Trophoblast cell (in vitro differentiated cells and primary cell): ENCODE measurements at regions not wholly inside any gene's neighbourhood (a gene's known extent, or its start where the extent isn't known, plus 50 kb on each side); places are given as distances from the start of the nearest gene placed in this dataset.
"Not testable (repeated sequence)": the region's sequence is repeated elsewhere in the genome, so short reads cannot be mapped to it uniquely, and the experiment has no call there.

Experiments used
- DNase-seq, 2 donors: peaks; one replicate each; pipeline ENCODE4 v3.0.0-alpha.2; 2016
- H2AFZ ChIP-seq: 2 replicates; pipeline ENCODE4 v1.6.1; 2013; ENCODE audit warnings: low read length, moderate library complexity, mild to moderate bottlenecking; ENCODE audit not compliant: insufficient read depth, poor library complexity
- H2AK5ac ChIP-seq: 2 replicates; pipeline ENCODE4 v1.6.1; 2013; ENCODE audit warnings: mild to moderate bottlenecking, low read length
- H2BK120ac ChIP-seq: 2 replicates; pipeline ENCODE4 v1.6.1; 2013; ENCODE audit warnings: low read length, mild to moderate bottlenecking, moderate library complexity; ENCODE audit not compliant: insufficient read depth, poor library complexity
- H2BK12ac ChIP-seq: 2 replicates; pipeline ENCODE4 v1.6.1; 2013; ENCODE audit warnings: mild to moderate bottlenecking, low read length, moderate library complexity
- H2BK5ac ChIP-seq: 2 replicates; pipeline ENCODE4 v1.6.1; 2013; ENCODE audit warnings: low read length, low read depth, moderate library complexity, mild to moderate bottlenecking; ENCODE audit not compliant: poor library complexity
- H3K14ac ChIP-seq: 2 replicates; pipeline ENCODE4 v1.6.1; 2013; ENCODE audit warnings: mild to moderate bottlenecking, low read length
- H3K18ac ChIP-seq: 2 replicates; pipeline ENCODE4 v1.6.1; 2013; ENCODE audit warnings: mild to moderate bottlenecking, low read length
- H3K23ac ChIP-seq: 2 replicates; pipeline ENCODE4 v1.6.1; 2013; ENCODE audit warnings: low read length
- H3K27ac ChIP-seq: 2 replicates; pipeline ENCODE4 v1.5.1; 2013; ENCODE audit warnings: low read depth, mild to moderate bottlenecking, inconsistent platforms, low read length, moderate library complexity
- H3K27me3 ChIP-seq: 2 replicates; pipeline ENCODE4 v1.6.1; 2013; ENCODE audit warnings: inconsistent platforms, mild to moderate bottlenecking, low read length, moderate library complexity; ENCODE audit not compliant: insufficient read depth
- H3K36me3 ChIP-seq, 2 experiments: 1 replicate in 1 of 2; 2 replicates in 1 of 2; pipeline ENCODE4 v1.6.1; 2013; ENCODE audit warnings: low read length in 2 of 2, mild to moderate bottlenecking in 2 of 2, moderate library complexity in 1 of 2; ENCODE audit not compliant: insufficient read depth in 2 of 2, control insufficient read depth in 1 of 2
- H3K4ac ChIP-seq: 2 replicates; pipeline ENCODE4 v1.6.1; 2013; ENCODE audit warnings: low read depth, mild to moderate bottlenecking, low read length, moderate library complexity
- H3K4me1 ChIP-seq, 2 experiments: 1 replicate in 1 of 2; 2 replicates in 1 of 2; pipeline ENCODE4 v1.6.1; 2013; ENCODE audit warnings: low read length in 2 of 2, mild to moderate bottlenecking in 2 of 2, moderate library complexity in 1 of 2; ENCODE audit not compliant: insufficient read depth in 2 of 2, control insufficient read depth in 1 of 2
- H3K4me2 ChIP-seq: 2 replicates; pipeline ENCODE4 v1.6.1; 2013; ENCODE audit warnings: inconsistent platforms, mild to moderate bottlenecking, low read length, moderate library complexity
- H3K4me3 ChIP-seq: 2 replicates; pipeline ENCODE4 v1.5.1; 2013; ENCODE audit warnings: mild to moderate bottlenecking, low read depth, low read length, inconsistent platforms
- H3K79me1 ChIP-seq: one replicate; pipeline ENCODE4 v1.6.1; 2013; ENCODE audit warnings: low read length
- H3K79me2 ChIP-seq: 2 replicates; pipeline ENCODE4 v1.6.1; 2013; ENCODE audit warnings: low read length, mild to moderate bottlenecking; ENCODE audit not compliant: control insufficient read depth, insufficient read depth, poor library complexity
- H3K9ac ChIP-seq: 2 replicates; pipeline ENCODE4 v1.6.1; 2013; ENCODE audit warnings: mild to moderate bottlenecking, low read length
- H3K9me3 ChIP-seq: 2 replicates; pipeline ENCODE4 v1.6.1; 2013; ENCODE audit warnings: low read depth, mild to moderate bottlenecking, control low read depth, inconsistent platforms, low read length; ENCODE audit not compliant: insufficient read depth
- H4K12ac ChIP-seq: 2 replicates; pipeline ENCODE4 v1.6.1; 2013; ENCODE audit warnings: low read depth, mild to moderate bottlenecking, low read length, moderate library complexity
- H4K8ac ChIP-seq: 2 replicates; pipeline ENCODE4 v1.6.1; 2013; ENCODE audit warnings: low read depth, mild to moderate bottlenecking, low read length, moderate library complexity
- H4K91ac ChIP-seq: one replicate; pipeline ENCODE4 v1.6.1; 2013; ENCODE audit warnings: low read depth, mild to moderate bottlenecking, low read length, moderate library complexity
- WGBS: extraction: QIAGEN DNeasy Blood & Tissue Kit; methylation state at CpG from one replicate; pipeline ENCODE4 v1.1.7; 2013; ENCODE audit warnings: missing lambda C conversion rate; ENCODE audit not compliant: insufficient read length, insufficient coverage; ENCODE audit errors: extremely low coverage; 5-methylcytosine and 5-hydroxymethylcytosine counted together

DNA sequence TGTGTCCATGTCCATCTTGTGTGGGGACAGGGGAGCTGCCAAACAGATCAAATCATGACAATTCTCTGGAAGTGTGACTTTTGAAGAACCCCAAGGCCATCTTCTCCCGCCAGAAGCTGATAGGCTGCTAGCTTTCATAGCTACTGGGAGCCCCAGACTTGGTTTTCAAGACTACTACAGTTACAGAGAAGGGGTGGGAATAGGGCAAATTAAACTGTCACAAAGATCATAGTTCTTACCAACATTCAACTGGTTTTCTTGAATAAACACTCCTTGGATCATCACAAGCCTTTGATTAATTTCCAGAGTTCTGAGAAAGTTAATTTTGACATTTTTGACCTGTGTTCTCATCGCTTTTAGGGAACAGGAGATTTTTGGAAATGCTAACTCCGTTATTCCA lies 67.8 kb upstream of the FARP1 start:
- no CpG with 5 or more reads among the region's 3 CpGs for WGBS
- no peak overlapping the region for H4K12ac ChIP-seq
- no peak overlapping the region for H2AK5ac ChIP-seq
- no peaks in the 10 kb centered on the region for H3K36me3 ChIP-seq
- no peaks in the 10 kb centered on the region for H3K4me1 ChIP-seq
- no peak overlapping the region for H3K4me2 ChIP-seq
- DNase-seq = no peak
- H4K91ac ChIP-seq = no peak overlapping the region
- H3K18ac ChIP-seq = no peak overlapping the region
- no peak overlapping the region for H3K9ac ChIP-seq
- H3K79me2 ChIP-seq = no peaks in the 10 kb centered on the region
- H2AFZ ChIP-seq = no peak overlapping the region
- H3K79me1 ChIP-seq = no peaks in the 10 kb centered on the region
- H3K23ac ChIP-seq = no peak overlapping the region
- no peak overlapping the region for H3K4me3 ChIP-seq
- H3K27me3 ChIP-seq = no peaks in the 10 kb centered on the region
- H3K27ac ChIP-seq = no peak overlapping the region
- H2BK120ac ChIP-seq = no peak overlapping the region
- no peak overlapping the region for H2BK5ac ChIP-seq
- H2BK12ac ChIP-seq = no peak overlapping the region
- no peaks in the 10 kb centered on the region for H3K9me3 ChIP-seq
- no peak overlapping the region for H3K14ac ChIP-seq
- no peak overlapping the region for H4K8ac ChIP-seq
- no peak overlapping the region for H3K4ac ChIP-seq

DNA sequence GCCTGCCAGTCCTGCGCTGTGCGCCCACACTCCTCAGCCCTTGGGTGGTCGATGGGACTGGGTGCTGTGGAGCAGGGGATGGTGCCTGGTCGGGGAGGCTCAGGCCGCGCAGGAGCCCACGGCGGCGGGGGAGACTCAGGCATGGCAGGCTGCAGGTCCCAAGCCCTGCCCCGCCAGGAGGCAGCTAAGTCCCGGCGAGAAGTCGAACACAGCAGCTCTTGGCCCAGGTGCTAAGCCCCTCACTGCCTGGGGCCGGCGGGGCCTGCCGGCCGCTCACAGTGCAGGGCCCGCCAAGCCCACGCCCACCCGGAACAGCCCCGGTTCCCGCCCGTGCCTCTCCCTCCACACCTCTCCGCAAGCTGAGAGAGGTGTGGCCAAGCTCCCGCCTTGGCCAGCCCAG lies 66.6 kb upstream of the FARP1 start:
- H2BK12ac ChIP-seq, H3K27ac ChIP-seq, H3K79me2 ChIP-seq, H3K9ac ChIP-seq, H4K8ac ChIP-seq, H3K4me3 ChIP-seq, H2BK5ac ChIP-seq, H3K18ac ChIP-seq, H3K9me3 ChIP-seq, H3K23ac ChIP-seq, H2BK120ac ChIP-seq, H4K12ac ChIP-seq, H3K4ac ChIP-seq, H2AFZ ChIP-seq, H4K91ac ChIP-seq, DNase-seq, H3K36me3 ChIP-seq, H2AK5ac ChIP-seq, H3K14ac ChIP-seq, H3K4me1 ChIP-seq, H3K79me1 ChIP-seq, H3K27me3 ChIP-seq, H3K4me2 ChIP-seq: not testable (repeated sequence)
- WGBS = no CpG with 5 or more reads among the region's 25 CpGs

GRCh38 chr13:98080280-98080679 lies 62.6 kb upstream of the FARP1 start:
- no peak overlapping the region for H4K12ac ChIP-seq
- no peak overlapping the region for H3K27ac ChIP-seq
- H3K4ac ChIP-seq = no peak overlapping the region
- H2AK5ac ChIP-seq = no peak overlapping the region
- H2BK5ac ChIP-seq = no peak overlapping the region
- DNase-seq = no peak
- H3K9ac ChIP-seq = no peak overlapping the region
- no peaks in the 10 kb centered on the region for H3K79me2 ChIP-seq
- H3K14ac ChIP-seq = no peak overlapping the region
- no peaks in the 10 kb centered on the region for H3K79me1 ChIP-seq
- H3K4me1 ChIP-seq = no peaks in the 10 kb centered on the region
- no peak overlapping the region for H4K91ac ChIP-seq
- no peak overlapping the region for H4K8ac ChIP-seq
- H3K36me3 ChIP-seq = no peaks in the 10 kb centered on the region
- no peak overlapping the region for H3K23ac ChIP-seq
- H3K18ac ChIP-seq = no peak overlapping the region
- H3K4me2 ChIP-seq = no peak overlapping the region
- H3K27me3 ChIP-seq = no peaks in the 10 kb centered on the region
- H2BK120ac ChIP-seq = no peak overlapping the region
- no peak overlapping the region for H2BK12ac ChIP-seq
- no peak overlapping the region for H3K4me3 ChIP-seq
- WGBS = no CpG with 5 or more reads among the region's 5 CpGs
- H2AFZ ChIP-seq = no peak overlapping the region
- peaks cover 2% of the 10 kb centered on the region for H3K9me3 ChIP-seq

- no peak overlapping the region for H3K4me3 ChIP-seq
- no peak overlapping the region for H4K8ac ChIP-seq
- no peak overlapping the region for H2BK120ac ChIP-seq
- DNase-seq = peak; percentile 76 to 93
- H3K14ac ChIP-seq = no peak overlapping the region
- no peak overlapping the region for H4K12ac ChIP-seq
- no CpG with 5 or more reads among the region's 6 CpGs for WGBS
- H3K4me1 ChIP-seq = no peaks in the 10 kb centered on the region
- no peak overlapping the region for H3K18ac ChIP-seq
- no peaks in the 10 kb centered on the region for H3K36me3 ChIP-seq
- no peak overlapping the region for H2BK5ac ChIP-seq
- peaks cover 2% of the 10 kb centered on the region for H3K9me3 ChIP-seq
- no peak overlapping the region for H3K27ac ChIP-seq
- H3K79me1 ChIP-seq = no peaks in the 10 kb centered on the region
- no peak overlapping the region for H2AK5ac ChIP-seq
- H3K4ac ChIP-seq = no peak overlapping the region
- H3K9ac ChIP-seq = no peak overlapping the region
- no peak overlapping the region for H2AFZ ChIP-seq
- H2BK12ac ChIP-seq = no peak overlapping the region
- no peaks in the 10 kb centered on the region for H3K27me3 ChIP-seq
- H3K23ac ChIP-seq = no peak overlapping the region
- H4K91ac ChIP-seq = no peak overlapping the region
- H3K79me2 ChIP-seq = no peaks in the 10 kb centered on the region
- no peak overlapping the region for H3K4me2 ChIP-seq
Observed at GRCh38 chr13:98083507-98083906, 59.4 kb upstream of the FARP1 start.
